AG09309 (cell line): ENCODE measurements at regions not wholly inside any gene's neighbourhood (a gene's known extent, or its start where the extent isn't known, plus 50 kb on each side); places are given as distances from the start of the nearest gene placed in this dataset.

ENCODE experiments used
- DNase-seq: peaks from one replicate; pipeline ENCODE4 v3.0.0-alpha.2; 2010; ENCODE audit warnings: low read depth
- H3K4me3 ChIP-seq: 2 replicates; pipeline ENCODE4 v1.5.1; 2011; ENCODE audit warnings: mild to moderate bottlenecking, low read depth, low read length, moderate library complexity; ENCODE audit not compliant: control insufficient read depth
- TF ChIP-seq, protein P1 (sequence below): IDR thresholded peaks from 2 replicates; pipeline ENCODE4 v1.5.1; 2011; ENCODE audit warnings: mild to moderate bottlenecking, low read depth, low read length, inconsistent platforms; ENCODE audit not compliant: insufficient read depth, control insufficient read depth; ENCODE audit errors: missing control alignments

- no peak overlapping the region for H3K4me3 ChIP-seq
- TF ChIP-seq, protein P1, sequence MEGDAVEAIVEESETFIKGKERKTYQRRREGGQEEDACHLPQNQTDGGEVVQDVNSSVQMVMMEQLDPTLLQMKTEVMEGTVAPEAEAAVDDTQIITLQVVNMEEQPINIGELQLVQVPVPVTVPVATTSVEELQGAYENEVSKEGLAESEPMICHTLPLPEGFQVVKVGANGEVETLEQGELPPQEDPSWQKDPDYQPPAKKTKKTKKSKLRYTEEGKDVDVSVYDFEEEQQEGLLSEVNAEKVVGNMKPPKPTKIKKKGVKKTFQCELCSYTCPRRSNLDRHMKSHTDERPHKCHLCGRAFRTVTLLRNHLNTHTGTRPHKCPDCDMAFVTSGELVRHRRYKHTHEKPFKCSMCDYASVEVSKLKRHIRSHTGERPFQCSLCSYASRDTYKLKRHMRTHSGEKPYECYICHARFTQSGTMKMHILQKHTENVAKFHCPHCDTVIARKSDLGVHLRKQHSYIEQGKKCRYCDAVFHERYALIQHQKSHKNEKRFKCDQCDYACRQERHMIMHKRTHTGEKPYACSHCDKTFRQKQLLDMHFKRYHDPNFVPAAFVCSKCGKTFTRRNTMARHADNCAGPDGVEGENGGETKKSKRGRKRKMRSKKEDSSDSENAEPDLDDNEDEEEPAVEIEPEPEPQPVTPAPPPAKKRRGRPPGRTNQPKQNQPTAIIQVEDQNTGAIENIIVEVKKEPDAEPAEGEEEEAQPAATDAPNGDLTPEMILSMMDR: no peak
- DNase-seq: peak; percentile 89
Measured at GRCh38 chr3:70861855-70862254, 549.4 kb upstream of the MDFIC2 start.

DNA sequence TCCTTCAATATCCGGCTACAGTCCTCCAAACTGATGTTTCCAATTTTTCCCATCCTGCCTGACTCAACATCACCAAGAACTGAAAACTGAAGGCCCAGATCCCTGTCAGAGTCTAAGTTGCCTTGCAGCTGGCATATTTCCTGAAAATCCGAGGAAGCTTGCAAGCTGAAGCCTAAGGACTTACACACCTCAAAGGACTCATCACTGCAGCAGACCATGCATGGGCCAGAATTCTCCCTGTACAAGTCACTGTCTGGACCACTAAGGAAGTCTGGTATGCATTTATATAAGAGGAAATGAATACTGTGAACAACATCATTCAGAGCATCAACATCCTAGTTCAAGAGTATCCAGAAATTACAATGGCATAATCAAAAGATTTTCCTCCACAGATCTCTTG is 548.8 kb upstream of the MDFIC2 start:
- no peak overlapping the region for H3K4me3 ChIP-seq
- TF ChIP-seq, protein P1: no peak
- peak; percentile 88 for DNase-seq

GRCh38 chr3:70857916-70858315 is 545.5 kb upstream of the MDFIC2 start:
- no peak for DNase-seq
- TF ChIP-seq, protein P1: no peak
- H3K4me3 ChIP-seq: no peak overlapping the region

DNA sequence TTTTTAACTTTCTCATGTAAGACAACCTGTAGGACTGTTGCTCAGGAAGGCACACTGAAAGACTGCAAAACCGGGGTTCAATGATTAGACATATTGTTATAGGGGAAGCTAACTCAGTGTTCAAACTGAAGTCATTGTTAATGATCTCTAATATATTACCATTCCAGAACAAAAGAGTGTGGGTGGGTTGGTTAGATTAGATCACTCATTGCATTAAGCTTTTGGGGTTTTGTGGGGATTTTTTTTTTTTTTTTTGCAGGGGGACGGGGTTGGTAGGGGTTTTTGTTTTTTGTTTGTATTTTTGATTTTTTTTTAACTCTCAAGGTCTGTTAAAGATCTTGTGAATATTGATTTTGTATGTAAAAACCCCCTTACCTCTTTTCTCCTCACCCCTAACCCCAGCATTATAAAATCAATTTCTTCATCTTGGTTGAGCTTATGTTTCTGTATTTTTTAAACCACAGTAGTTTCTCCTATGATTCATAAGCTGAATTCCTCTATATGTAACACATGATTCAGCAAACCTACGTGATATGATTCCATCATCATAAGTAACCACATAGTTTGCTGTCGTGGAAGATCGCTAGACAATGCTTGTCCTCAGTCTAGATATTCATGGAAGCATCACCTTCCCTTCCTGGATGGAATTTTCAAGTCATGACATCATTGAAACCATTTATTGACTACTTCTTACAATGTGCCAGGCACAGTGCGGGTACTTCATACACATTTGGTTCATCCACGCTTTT is 544.1 kb upstream of the MDFIC2 start:
- H3K4me3 ChIP-seq: no peak overlapping the region
- DNase-seq: peak; percentile 76
- TF ChIP-seq, protein P1: no peak

DNA sequence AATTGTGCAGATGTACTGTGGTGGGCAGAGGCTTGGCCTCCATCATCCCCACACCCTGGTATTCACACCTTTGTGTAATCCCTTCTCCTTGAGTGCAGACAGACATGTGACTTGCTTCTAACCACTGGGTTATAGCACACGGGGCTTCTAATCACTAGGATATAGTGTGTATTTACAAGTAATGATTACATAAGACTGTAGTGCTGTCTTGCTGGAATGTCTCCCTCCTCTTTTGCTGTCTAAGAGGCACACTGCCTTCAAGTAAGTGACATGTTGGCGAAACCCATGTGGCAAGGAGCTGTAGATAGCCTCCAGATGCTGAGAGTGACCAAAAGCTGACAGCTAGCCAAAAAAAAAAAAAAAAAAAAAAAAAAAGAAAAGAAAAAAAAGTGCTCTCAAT is 542.7 kb upstream of the MDFIC2 start:
- TF ChIP-seq, protein P1: no peak
- DNase-seq: no peak
- no peak overlapping the region for H3K4me3 ChIP-seq

- no peak overlapping the region for H3K4me3 ChIP-seq
- no peak for DNase-seq
- TF ChIP-seq, protein P1: no peak
Measured at GRCh38 chr3:70854108-70854507, 541.7 kb upstream of the MDFIC2 start.
